SK-N-SH treated with all-trans-retinoic acid at 6 μM for 48 hours (cell line): ENCODE measurements at regions not wholly inside any gene's neighbourhood (a gene's known extent, or its start where the extent isn't known, plus 50 kb on each side); places are given as distances from the start of the nearest gene placed in this dataset.

Source experiments
- ATAC-seq: fragments of 200-7000 bp; cut with Tn5 transposase; 3 replicates; pipeline ENCODE4 v1.9.1; 2020; ENCODE audit warnings: mild to moderate bottlenecking, moderate library complexity
- ARNTL ChIP-seq: fragments of 450-650 bp; formaldehyde crosslinking; IDR thresholded peaks from 2 replicates; pipeline ENCODE4 v1.5.0; 2020; ENCODE audit warnings: low read depth, mild to moderate bottlenecking, moderate library complexity, borderline replicate concordance
- BACH2 ChIP-seq: fragments of 250-450 bp; sonication (Bioruptor Pico); IDR thresholded peaks from 2 replicates; pipeline ENCODE4 v1.9.0; 2021; ENCODE audit warnings: mild to moderate bottlenecking, borderline replicate concordance
- GLIS3 ChIP-seq: fragments of 250-450 bp; sonication (Bioruptor Pico); IDR thresholded peaks from 2 replicates; pipeline ENCODE4 v1.5.0; 2020; ENCODE audit warnings: mild to moderate bottlenecking, moderate library complexity
- ISL1 ChIP-seq: fragments of 250-450 bp; sonication (Bioruptor Pico); IDR thresholded peaks from 2 replicates; pipeline ENCODE4 v2.1.2; 2022; ENCODE audit warnings: mild to moderate bottlenecking, moderate library complexity
- RARB ChIP-seq: fragments of 250-450 bp; sonication (Bioruptor Pico); IDR thresholded peaks from 2 replicates; pipeline ENCODE4 v1.8.0; 2021; ENCODE audit warnings: mild to moderate bottlenecking, moderate library complexity
- SNAI2 ChIP-seq: fragments of 250-450 bp; sonication (Bioruptor Pico); IDR thresholded peaks from 2 replicates; pipeline ENCODE4 v1.5.0; 2020; ENCODE audit warnings: mild to moderate bottlenecking, moderate library complexity
- TCF4 ChIP-seq: fragments of 250-450 bp; sonication (Bioruptor Pico); IDR thresholded peaks from 2 replicates; pipeline ENCODE4 v1.8.0; 2021; ENCODE audit warnings: mild to moderate bottlenecking, moderate library complexity, borderline replicate concordance
- ZC3H10 ChIP-seq: fragments of 250-450 bp; sonication (Bioruptor Pico); IDR thresholded peaks from 2 replicates; pipeline ENCODE4 v1.5.1; 2021; ENCODE audit warnings: mild to moderate bottlenecking, moderate library complexity
- ZFP3 ChIP-seq: fragments of 250-450 bp; sonication (Bioruptor Pico); IDR thresholded peaks from 2 replicates; pipeline ENCODE4 v1.5.0; 2020; ENCODE audit warnings: mild to moderate bottlenecking, moderate library complexity
- ZFP30 ChIP-seq: fragments of 450-650 bp; formaldehyde crosslinking; IDR thresholded peaks from 2 replicates; pipeline ENCODE4 v1.5.0; 2022; ENCODE audit warnings: mild to moderate bottlenecking, moderate library complexity
- ZNF565 ChIP-seq: fragments of 450-650 bp; formaldehyde crosslinking; conservative IDR thresholded peaks from 2 replicates; pipeline ENCODE4 v1.5.0; 2020; ENCODE audit warnings: low read depth, mild to moderate bottlenecking, moderate library complexity
- ZNF70 ChIP-seq: fragments of 450-650 bp; formaldehyde crosslinking; IDR thresholded peaks from 2 replicates; pipeline ENCODE4 v1.5.0; 2020; ENCODE audit warnings: mild to moderate bottlenecking, moderate library complexity
- ZNF8 ChIP-seq: fragments of 450-650 bp; formaldehyde crosslinking; IDR thresholded peaks from 2 replicates; pipeline ENCODE4 v1.5.0; 2020; ENCODE audit warnings: mild to moderate bottlenecking, moderate library complexity
- TF ChIP-seq, protein P1 (sequence below): fragments of 250-450 bp; sonication (Bioruptor Pico); IDR thresholded peaks from 2 replicates; pipeline ENCODE4 v1.8.0; 2020; ENCODE audit warnings: mild to moderate bottlenecking, moderate library complexity, borderline replicate concordance
- TF ChIP-seq, protein P2 (sequence below): fragments of 250-450 bp; sonication (Bioruptor Pico); IDR thresholded peaks from 2 replicates; pipeline ENCODE4 v1.5.1; 2021; ENCODE audit warnings: mild to moderate bottlenecking, moderate library complexity
- TF ChIP-seq, protein P3 (sequence below): fragments of 250-450 bp; sonication (Bioruptor Pico); IDR thresholded peaks from 2 replicates; pipeline ENCODE4 v1.8.0; 2021; ENCODE audit warnings: low read depth, mild to moderate bottlenecking, moderate library complexity, borderline replicate concordance
- TF ChIP-seq, protein P4 (sequence below): fragments of 250-450 bp; sonication (Bioruptor Pico); IDR thresholded peaks from 2 replicates; pipeline ENCODE4 v1.5.0; 2020; ENCODE audit warnings: mild to moderate bottlenecking, moderate library complexity
- TF ChIP-seq, protein P5 (sequence below): fragments of 250-450 bp; sonication (Bioruptor Pico); IDR thresholded peaks from 2 replicates; pipeline ENCODE4 v1.5.1; 2020; ENCODE audit warnings: low read depth, mild to moderate bottlenecking, moderate library complexity

DNA sequence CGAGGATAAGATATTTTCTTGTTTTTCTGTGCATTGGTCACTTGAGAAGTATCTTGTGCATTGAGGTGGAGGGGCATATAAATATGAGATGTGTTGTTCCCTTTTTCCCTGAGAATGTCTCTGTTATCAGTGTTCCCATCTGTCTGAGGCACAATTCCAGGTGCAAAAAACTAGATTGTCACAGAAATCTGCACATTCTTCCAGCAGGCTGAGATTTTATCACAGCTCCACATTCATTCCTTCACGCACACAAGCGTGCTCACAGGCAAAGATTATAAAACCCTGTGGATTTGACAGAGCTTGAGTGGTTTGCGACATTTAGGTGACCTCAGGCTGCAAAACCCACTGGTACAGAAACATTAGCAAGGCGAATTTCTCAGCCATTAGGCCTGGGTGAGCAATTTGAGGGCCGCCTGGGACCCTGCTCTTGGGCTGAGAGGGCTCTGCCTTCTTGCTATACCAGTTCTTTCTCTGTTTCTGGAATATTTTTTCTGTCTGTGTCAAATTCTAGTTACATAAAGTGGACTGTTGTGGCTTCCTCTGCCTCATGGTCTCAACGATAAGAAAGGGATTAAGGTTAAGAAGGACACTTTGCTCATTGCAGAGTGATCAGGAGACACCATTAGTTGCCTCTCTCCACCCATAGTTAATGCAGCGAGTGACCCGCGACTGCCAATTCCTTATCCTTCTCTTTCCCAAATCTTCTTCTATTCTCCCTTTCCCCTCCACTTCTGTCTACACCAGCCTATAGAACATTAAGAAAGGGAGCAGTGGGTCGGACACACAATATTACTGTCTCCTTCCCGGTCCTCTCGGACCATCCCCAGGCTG is 86.7 kb upstream of the C1QTNF7 start:
- ATAC-seq, result no peak
- TF ChIP-seq, protein P1, sequence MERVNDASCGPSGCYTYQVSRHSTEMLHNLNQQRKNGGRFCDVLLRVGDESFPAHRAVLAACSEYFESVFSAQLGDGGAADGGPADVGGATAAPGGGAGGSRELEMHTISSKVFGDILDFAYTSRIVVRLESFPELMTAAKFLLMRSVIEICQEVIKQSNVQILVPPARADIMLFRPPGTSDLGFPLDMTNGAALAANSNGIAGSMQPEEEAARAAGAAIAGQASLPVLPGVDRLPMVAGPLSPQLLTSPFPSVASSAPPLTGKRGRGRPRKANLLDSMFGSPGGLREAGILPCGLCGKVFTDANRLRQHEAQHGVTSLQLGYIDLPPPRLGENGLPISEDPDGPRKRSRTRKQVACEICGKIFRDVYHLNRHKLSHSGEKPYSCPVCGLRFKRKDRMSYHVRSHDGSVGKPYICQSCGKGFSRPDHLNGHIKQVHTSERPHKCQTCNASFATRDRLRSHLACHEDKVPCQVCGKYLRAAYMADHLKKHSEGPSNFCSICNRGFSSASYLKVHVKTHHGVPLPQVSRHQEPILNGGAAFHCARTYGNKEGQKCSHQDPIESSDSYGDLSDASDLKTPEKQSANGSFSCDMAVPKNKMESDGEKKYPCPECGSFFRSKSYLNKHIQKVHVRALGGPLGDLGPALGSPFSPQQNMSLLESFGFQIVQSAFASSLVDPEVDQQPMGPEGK (CRISPR knock-in tag), result no peak
- TF ChIP-seq ZNF565 (CRISPR knock-in tag) (no peak), ZFP30 (no peak), RARB (CRISPR knock-in tag) (no peak), ARNTL (CRISPR knock-in tag) (no peak), ZNF70 (CRISPR knock-in tag) (no peak)

DNA sequence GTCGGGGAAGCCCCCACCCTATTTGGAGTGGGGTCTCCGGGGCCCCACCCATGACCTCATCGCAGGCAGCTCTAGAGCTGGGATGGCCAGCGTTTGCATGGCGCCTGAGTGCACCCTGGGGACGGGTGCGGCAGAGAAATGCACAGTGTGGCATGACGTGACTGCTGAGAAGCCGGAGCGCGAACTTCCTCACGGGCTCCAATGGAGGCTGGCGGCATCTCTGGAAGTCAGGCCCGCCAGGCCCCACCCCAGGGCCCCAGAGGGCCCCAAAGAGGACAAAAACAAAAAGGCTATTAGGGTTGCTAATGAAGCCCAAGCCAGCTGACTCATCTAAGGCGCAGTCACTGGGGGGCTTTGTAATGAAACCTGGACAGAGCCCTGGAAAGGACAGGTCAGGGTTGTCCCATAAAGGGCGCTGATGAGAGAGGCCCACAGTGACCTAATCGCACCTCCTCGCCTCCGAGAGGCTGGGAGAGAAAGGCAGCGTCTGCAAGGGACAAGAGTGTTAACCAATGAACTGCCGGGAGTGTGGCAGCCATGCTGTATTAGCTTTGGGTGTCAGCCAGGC is 86.0 kb upstream of the C1QTNF7 start:
- ATAC-seq, result no peak

DNA sequence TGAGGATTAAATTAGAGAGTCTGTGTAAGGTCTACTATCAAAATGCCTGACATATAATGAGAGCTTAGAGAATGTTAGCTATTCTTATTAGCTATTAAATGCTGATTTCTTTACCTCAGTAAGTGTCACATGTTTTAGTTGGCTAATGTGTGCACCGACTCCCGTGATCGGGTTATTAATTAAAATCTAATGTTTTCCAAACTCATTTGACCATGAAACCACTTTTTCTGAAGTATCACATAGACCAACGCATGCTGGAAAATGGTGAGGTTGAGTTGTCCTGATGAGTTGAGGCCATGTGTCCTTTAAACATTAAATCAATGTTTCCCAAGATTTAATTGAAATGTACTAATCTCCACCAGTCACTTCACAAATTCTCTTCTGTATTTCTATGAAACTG is 84.8 kb upstream of the C1QTNF7 start:
- no peak for ATAC-seq
- TF ChIP-seq ISL1 (CRISPR knock-in tag), result no peak
- no peak for TF ChIP-seq ZNF565 (CRISPR knock-in tag)
- no peak for TF ChIP-seq RARB (CRISPR knock-in tag)
- no peak for TF ChIP-seq BACH2 (CRISPR knock-in tag)
- TF ChIP-seq ZNF8 (CRISPR knock-in tag), result no peak
- no peak for TF ChIP-seq GLIS3
- no peak for TF ChIP-seq TCF4 (CRISPR knock-in tag)
- TF ChIP-seq SNAI2, result no peak
- TF ChIP-seq, protein P1 (CRISPR knock-in tag), result no peak
- no peak for TF ChIP-seq ZFP3 (CRISPR knock-in tag)
- TF ChIP-seq, protein P2, sequence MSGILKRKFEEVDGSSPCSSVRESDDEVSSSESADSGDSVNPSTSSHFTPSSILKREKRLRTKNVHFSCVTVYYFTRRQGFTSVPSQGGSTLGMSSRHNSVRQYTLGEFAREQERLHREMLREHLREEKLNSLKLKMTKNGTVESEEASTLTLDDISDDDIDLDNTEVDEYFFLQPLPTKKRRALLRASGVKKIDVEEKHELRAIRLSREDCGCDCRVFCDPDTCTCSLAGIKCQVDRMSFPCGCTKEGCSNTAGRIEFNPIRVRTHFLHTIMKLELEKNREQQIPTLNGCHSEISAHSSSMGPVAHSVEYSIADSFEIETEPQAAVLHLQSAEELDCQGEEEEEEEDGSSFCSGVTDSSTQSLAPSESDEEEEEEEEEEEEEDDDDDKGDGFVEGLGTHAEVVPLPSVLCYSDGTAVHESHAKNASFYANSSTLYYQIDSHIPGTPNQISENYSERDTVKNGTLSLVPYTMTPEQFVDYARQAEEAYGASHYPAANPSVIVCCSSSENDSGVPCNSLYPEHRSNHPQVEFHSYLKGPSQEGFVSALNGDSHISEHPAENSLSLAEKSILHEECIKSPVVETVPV (CRISPR knock-in tag), result no peak
- TF ChIP-seq, protein P3, sequence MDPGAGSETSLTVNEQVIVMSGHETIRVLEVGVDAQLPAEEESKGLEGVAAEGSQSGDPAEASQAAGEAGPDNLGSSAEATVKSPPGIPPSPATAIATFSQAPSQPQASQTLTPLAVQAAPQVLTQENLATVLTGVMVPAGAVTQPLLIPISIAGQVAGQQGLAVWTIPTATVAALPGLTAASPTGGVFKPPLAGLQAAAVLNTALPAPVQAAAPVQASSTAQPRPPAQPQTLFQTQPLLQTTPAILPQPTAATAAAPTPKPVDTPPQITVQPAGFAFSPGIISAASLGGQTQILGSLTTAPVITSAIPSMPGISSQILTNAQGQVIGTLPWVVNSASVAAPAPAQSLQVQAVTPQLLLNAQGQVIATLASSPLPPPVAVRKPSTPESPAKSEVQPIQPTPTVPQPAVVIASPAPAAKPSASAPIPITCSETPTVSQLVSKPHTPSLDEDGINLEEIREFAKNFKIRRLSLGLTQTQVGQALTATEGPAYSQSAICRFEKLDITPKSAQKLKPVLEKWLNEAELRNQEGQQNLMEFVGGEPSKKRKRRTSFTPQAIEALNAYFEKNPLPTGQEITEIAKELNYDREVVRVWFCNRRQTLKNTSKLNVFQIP (CRISPR knock-in tag), result no peak
- no peak for TF ChIP-seq ZFP30
- TF ChIP-seq, protein P4, sequence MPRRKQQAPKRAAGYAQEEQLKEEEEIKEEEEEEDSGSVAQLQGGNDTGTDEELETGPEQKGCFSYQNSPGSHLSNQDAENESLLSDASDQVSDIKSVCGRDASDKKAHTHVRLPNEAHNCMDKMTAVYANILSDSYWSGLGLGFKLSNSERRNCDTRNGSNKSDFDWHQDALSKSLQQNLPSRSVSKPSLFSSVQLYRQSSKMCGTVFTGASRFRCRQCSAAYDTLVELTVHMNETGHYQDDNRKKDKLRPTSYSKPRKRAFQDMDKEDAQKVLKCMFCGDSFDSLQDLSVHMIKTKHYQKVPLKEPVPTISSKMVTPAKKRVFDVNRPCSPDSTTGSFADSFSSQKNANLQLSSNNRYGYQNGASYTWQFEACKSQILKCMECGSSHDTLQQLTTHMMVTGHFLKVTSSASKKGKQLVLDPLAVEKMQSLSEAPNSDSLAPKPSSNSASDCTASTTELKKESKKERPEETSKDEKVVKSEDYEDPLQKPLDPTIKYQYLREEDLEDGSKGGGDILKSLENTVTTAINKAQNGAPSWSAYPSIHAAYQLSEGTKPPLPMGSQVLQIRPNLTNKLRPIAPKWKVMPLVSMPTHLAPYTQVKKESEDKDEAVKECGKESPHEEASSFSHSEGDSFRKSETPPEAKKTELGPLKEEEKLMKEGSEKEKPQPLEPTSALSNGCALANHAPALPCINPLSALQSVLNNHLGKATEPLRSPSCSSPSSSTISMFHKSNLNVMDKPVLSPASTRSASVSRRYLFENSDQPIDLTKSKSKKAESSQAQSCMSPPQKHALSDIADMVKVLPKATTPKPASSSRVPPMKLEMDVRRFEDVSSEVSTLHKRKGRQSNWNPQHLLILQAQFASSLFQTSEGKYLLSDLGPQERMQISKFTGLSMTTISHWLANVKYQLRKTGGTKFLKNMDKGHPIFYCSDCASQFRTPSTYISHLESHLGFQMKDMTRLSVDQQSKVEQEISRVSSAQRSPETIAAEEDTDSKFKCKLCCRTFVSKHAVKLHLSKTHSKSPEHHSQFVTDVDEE (CRISPR knock-in tag), result no peak

More for the DNA sequence above, 86.0 kb upstream of the C1QTNF7 start:
- no peak for TF ChIP-seq ARNTL (CRISPR knock-in tag)
- TF ChIP-seq ZC3H10, result no peak
- TF ChIP-seq, protein P3 (CRISPR knock-in tag), result no peak
- no peak for TF ChIP-seq ISL1 (CRISPR knock-in tag)
- no peak for TF ChIP-seq ZNF8 (CRISPR knock-in tag)
- no peak for TF ChIP-seq TCF4 (CRISPR knock-in tag)
- TF ChIP-seq, protein P5, sequence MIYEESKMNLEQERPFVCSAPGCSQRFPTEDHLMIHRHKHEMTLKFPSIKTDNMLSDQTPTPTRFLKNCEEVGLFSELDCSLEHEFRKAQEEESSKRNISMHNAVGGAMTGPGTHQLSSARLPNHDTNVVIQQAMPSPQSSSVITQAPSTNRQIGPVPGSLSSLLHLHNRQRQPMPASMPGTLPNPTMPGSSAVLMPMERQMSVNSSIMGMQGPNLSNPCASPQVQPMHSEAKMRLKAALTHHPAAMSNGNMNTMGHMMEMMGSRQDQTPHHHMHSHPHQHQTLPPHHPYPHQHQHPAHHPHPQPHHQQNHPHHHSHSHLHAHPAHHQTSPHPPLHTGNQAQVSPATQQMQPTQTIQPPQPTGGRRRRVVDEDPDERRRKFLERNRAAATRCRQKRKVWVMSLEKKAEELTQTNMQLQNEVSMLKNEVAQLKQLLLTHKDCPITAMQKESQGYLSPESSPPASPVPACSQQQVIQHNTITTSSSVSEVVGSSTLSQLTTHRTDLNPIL (CRISPR knock-in tag), result no peak
- TF ChIP-seq ZNF565 (CRISPR knock-in tag), result no peak
- TF ChIP-seq ZFP30, result no peak
- no peak for TF ChIP-seq RARB (CRISPR knock-in tag)
- no peak for TF ChIP-seq BACH2 (CRISPR knock-in tag)
- no peak for TF ChIP-seq ZFP3 (CRISPR knock-in tag)
